ENCODE measurements at regions not wholly inside any gene's neighbourhood (a gene's known extent, or its start where the extent isn't known, plus 50 kb on each side); places are given as distances from the start of the nearest gene placed in this dataset.

DNA sequence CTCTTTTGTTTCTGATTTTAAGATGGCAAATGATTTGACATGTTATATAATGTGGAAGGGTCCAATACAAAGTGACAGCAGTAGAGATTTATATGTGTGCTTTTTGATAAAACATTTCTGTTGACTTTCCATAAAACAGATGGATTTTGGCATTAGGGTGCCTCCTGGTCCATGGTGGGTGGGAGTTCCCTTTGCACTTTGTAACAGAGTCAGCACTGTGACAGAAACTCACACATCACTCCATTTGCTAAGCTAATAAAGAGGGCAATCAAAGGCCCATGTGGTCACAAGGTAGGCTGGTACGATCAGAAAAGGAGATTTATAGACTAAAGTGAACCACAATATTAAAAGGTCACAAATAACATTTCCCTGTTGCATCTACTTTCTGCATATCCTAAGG is 93.3 kb upstream of the NT5C1B start:
- ChIA-PET CTCF (no interaction called here), POLR2A (no interaction called here)
- Histone ChIP-seq H3K9me1 (replicated peaks; ENCODE audit: control insufficient read depth, extremely low read depth, insufficient read depth, low read length) (no peaks in the 10 kb centered on the region), H3K9ac (replicated peaks; ENCODE audit: extremely low read depth, insufficient read depth, low read length) (no peak overlapping the region), H3K27ac (ENCODE audit: insufficient read depth, low read depth, low read length) (no peak overlapping the region), H4K20me1 (replicated peaks; ENCODE audit: control insufficient read depth, extremely low read depth, insufficient read depth, low read length) (no peaks in the 10 kb centered on the region), H3K27me3 (ENCODE audit: control insufficient read depth in 2 of 2, insufficient read depth in 2 of 2, low read length in 2 of 2) (no peaks in the 10 kb centered on the region), H3K4me3 (replicated peaks in 1 of 3; ENCODE audit: insufficient read depth in 1 of 3, low read depth in 1 of 3, low read length in 3 of 3) (no peak overlapping the region), H3K79me2 (ENCODE audit: control insufficient read depth, insufficient read depth, low read length) (no peaks in the 10 kb centered on the region), H3K9me3 (replicated peaks; ENCODE audit: control insufficient read depth, insufficient read depth, low read length) (no peaks in the 10 kb centered on the region), H3K36me3 (ENCODE audit: control insufficient read depth in 2 of 2, extremely low read depth in 1 of 2, insufficient read depth in 2 of 2, low read length in 2 of 2) (no peaks in the 10 kb centered on the region), H3K4me2 (ENCODE audit: insufficient read depth, low read length) (no peak overlapping the region), H3K4me1 (ENCODE audit: control insufficient read depth, extremely low read depth, insufficient read depth, low read length) (no peaks in the 10 kb centered on the region), H2AFZ (ENCODE audit: low read depth, low read length) (no peak overlapping the region)
- DNase-seq (ENCODE audit: low read depth, low spot score) (no peak), FAIRE-seq (no peak)
- TF ChIP-seq FOS (IDR thresholded peaks at IDR 0.05; ENCODE audit: borderline replicate concordance, insufficient read depth, low read length) (no peak), POLR2A (IDR thresholded peaks at IDR 0.05; ENCODE audit: low read depth, low read length) (no peak), MYC (IDR thresholded peaks at IDR 0.05; ENCODE audit: low read depth, low read length) (no peak), JUN (IDR thresholded peaks at IDR 0.05; ENCODE audit: borderline replicate concordance, insufficient read depth, insufficient read length, low read depth) (no peak), POLR2AphosphoS5 (IDR thresholded peaks at IDR 0.05; ENCODE audit: insufficient read depth, low read depth, low read length) (no peak), EZH2 (IDR thresholded peaks at IDR 0.05; ENCODE audit: borderline replicate concordance, low read depth, low read length, severe bottlenecking) (no peak), GATA2 (IDR thresholded peaks at IDR 0.05; ENCODE audit: insufficient read depth, insufficient read length, low read depth, low read length) (no peak)
- TF ChIP-seq, protein P1, sequence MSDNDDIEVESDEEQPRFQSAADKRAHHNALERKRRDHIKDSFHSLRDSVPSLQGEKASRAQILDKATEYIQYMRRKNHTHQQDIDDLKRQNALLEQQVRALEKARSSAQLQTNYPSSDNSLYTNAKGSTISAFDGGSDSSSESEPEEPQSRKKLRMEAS (IDR thresholded peaks at IDR 0.05; ENCODE audit: insufficient read depth, insufficient read length), result no peak
- TF ChIP-seq, protein P2, sequence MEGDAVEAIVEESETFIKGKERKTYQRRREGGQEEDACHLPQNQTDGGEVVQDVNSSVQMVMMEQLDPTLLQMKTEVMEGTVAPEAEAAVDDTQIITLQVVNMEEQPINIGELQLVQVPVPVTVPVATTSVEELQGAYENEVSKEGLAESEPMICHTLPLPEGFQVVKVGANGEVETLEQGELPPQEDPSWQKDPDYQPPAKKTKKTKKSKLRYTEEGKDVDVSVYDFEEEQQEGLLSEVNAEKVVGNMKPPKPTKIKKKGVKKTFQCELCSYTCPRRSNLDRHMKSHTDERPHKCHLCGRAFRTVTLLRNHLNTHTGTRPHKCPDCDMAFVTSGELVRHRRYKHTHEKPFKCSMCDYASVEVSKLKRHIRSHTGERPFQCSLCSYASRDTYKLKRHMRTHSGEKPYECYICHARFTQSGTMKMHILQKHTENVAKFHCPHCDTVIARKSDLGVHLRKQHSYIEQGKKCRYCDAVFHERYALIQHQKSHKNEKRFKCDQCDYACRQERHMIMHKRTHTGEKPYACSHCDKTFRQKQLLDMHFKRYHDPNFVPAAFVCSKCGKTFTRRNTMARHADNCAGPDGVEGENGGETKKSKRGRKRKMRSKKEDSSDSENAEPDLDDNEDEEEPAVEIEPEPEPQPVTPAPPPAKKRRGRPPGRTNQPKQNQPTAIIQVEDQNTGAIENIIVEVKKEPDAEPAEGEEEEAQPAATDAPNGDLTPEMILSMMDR (IDR thresholded peaks at IDR 0.05; ENCODE audit: extremely low read depth in 1 of 2, insufficient read depth in 1 of 2, low read depth in 1 of 2, low read length in 2 of 2), result no peak
- no TSS peak for BruUV-seq (replicated peaks)
- intact Hi-C loops (cut with micrococcal nuclease) (no loop called here), dilution Hi-C loops (cut with MboI; ENCODE audit: extremely low pct_ligation_motif_present, low sequenced_read_pairs) (no loop called here)

Measured in endothelial cell of umbilical vein (primary cell).